NCI-H446 (cell line): ENCODE measurements at regions not wholly inside any gene's neighbourhood (a gene's known extent, or its start where the extent isn't known, plus 50 kb on each side); places are given as distances from the start of the nearest gene placed in this dataset.
"Not testable (repeated sequence)": the region's sequence is repeated elsewhere in the genome, so short reads cannot be mapped to it uniquely, and the experiment has no call there.

Experiments
- DNase-seq, 2 experiments: peaks; one replicate each; lab custom pipeline; 2025; lab: John Stamatoyannopoulos, UW

DNA sequence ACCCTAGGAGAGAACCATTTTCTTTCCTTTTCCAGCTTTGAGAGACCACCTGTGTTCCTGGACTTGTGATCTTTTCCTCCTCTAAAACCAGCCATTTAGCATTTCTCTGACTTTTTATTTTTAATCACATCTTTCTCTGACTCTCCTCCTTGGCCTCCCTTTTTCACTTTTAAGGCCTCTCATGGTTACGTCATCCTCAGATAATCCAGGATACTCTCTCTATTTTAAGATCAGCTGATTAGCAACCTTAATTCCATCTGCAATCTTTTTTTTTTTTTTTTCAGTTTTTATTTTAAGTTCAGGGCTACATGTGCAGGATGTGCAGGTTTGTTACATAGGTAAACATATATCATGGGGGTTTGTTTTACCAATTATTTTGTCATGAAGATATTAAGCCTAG is 54.0 kb downstream of the RFPL4B start:
- no peak for DNase-seq

DNA sequence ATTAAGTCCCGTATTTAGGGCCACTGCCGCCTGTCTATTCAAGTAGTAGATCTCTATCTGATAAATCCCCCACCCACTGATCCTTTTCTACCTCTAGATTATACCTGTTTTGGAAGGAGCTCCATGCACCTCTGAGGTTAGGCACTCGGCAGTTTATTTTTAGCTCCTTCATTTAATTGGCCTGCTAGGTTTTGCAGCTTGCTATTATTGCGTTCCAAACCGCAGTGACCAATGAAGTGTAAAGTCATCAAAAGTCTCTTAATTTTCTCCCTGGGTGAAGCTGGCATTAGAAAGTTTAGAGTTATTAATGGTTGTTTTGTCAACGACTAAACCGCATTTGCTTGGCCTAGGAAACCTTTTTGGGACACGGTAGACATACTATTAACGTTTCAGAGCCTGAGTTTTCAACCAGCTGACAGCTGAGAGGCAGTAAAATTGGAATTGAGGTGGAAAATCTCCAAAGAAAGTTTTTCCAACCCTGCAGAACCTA is 60.0 kb downstream of the RFPL4B start:
- DNase-seq: no peak

DNA sequence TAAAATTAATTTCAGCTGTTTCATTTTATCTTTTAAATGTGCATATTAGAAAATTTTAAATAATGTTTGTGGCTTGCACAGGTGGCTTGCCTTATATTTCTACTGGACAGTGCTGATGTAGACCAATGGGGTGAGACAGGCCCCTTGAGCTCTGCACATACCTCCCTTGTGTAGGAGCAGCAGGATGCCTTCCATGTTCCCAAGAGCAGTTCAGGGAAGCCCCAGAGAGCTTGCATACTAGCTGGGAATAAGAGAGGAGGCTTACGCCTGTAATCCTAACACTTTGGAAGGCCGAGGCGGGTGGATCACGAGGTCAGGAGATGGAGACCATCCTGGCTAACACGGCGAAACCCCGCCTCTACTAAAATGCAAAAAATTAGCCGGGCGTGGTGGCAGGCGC is 61.4 kb downstream of the RFPL4B start:
- no peak for DNase-seq

DNA sequence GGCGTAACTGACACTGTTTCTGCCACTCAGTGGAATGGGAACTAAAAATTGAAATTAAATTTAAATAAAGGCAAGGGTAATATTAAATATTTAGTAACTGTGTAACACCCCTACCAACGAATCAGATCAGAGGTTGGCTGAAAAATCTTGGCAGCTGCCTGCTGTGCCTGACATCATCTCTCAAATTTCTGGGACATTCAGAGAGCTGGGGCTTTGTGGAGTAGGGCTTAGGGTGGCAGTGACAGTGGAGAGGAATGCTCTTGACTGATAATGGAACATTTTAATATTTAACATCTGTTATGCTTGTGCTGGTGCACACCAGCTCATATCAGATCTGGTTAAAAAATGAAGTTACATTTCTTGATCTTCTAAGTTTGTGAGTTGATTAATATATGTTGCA is 62.2 kb downstream of the RFPL4B start:
- peak in 1 of 2 experiments; percentile 5 for DNase-seq

DNA sequence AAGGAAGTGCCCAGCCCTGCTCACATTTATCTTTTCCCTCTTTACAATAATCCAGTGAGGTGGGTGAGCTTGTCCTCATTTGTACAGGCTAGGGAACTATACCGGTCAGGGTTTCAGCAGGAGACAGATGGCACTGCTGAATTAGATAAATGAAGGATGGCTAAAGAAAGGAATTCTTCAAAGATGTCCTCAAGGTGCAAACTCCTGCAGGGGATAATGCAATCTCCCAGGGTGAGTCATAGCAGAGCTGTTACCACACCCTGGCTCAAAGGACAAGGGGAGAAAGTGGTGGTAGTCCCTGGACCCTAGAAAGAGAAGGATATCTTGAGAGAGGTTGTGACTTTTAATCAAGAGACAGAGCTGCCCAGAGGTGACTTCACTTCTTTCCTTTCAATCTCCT is 66.7 kb downstream of the RFPL4B start:
- no peak for DNase-seq

DNA sequence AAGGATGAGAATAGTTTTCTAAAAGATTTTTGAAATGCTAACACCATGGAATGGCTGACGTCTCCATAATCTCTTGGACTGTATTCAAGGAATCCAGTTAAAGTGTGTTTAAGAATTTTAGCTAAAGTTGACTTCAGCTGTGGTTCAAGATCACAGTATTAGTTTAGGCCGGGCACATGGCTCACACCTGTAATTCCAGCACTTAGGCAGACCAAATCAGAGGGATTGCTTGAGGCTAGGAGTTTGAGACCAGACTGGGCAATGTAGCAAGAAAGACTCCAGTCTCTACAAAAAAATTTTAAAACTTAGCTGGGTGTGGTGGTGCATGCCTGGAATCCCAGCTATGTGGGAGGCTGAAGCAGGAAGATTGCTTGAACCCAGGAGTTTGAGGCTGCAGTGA is 68.2 kb downstream of the RFPL4B start:
- no peak for DNase-seq

DNA sequence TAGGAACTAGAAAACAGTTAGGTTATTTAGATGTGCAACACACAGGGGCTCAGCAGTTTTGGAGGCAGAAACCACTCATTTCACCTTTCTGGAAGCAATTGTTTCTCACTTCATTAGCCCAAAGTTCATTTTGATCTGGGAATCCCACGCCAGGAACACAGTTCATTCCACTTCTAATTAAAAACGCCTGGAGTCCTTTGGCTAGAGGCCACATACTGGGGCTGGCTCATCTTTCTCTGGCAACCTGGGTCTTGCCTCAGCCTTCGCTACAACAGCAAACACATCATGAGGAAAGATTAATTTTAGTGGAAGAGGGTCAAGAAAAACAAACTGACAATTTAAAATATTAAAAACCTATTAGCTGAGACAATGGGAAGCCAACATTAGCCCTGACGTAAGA is 69.7 kb downstream of the RFPL4B start:
- DNase-seq: peak in 1 of 2 experiments; percentile 36

DNA sequence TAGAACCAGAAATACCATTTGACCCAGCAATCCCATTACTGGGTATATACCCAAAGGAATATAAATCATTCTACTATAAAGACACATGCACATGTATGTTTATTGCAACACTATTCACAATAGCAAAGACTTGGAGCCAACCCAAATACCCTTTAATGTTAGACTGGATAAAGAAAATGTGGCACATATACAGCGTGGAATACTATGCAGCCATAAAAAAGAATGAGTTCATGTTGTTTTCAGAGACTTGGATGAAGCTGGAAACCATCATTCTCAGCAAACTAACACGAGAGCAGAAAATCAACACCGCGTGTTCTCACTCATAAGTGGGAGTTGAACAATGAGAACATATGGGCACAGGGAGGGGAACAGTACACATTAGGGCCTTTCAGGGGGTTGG is 79.9 kb downstream of the RFPL4B start:
- not testable (repeated sequence) for DNase-seq

DNA sequence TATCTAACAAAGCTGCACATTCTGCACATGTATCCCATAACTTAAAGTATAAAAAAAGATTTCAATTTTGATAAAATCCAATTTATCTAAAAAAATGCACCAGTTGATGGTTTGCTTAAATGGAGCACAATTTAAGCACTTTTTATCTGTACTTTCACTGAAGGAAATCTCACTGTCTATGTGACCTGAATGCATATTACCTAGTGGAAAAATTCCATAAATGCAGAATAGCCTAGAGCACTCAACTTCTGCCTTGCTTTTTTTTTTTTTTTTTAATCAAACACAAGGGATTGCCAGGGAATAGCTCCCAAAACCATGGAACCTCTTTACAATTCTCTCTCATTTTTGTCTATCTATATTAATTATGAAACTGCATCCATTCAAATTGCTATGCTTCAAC is 80.4 kb downstream of the RFPL4B start:
- DNase-seq: no peak

DNA sequence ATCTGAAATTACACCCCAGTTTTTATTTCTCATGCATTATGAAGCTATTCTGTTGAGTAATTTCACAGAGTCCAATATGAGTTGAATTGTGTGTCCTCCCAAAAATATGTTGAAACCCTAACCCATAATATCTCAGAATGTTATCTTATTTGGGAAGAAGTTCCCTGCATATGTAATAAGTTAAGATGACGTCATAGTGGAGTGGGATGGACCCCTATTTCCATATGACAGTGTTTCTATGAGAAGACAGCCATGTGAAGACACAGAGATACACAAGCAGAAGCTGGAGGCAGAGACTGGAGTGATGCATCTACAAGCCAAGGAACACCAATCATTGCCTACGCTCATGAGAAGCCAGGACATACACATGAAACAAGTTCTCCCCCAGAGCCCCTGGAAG is 81.3 kb downstream of the RFPL4B start:
- DNase-seq: no peak

DNA sequence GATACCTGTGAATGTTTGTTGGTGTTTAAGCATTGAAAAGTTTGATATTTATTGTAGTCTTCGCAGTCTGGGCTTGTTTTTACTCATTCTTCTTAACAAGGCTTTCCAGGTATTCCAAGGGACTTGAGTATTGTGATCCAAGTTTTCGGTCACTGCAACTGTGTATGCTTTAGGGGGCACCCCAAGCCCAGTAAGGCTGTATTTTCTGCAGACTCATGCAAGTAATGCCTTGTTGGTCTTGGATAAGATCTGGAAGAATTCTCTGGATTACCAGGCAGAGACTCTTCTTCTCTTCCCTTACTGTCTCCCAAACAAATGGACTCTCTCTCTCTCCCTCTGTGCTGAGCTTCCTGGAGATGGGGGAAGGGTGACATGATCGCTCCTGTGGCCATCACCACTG is 82.1 kb downstream of the RFPL4B start:
- DNase-seq: peak in 1 of 2 experiments; percentile 11

DNA sequence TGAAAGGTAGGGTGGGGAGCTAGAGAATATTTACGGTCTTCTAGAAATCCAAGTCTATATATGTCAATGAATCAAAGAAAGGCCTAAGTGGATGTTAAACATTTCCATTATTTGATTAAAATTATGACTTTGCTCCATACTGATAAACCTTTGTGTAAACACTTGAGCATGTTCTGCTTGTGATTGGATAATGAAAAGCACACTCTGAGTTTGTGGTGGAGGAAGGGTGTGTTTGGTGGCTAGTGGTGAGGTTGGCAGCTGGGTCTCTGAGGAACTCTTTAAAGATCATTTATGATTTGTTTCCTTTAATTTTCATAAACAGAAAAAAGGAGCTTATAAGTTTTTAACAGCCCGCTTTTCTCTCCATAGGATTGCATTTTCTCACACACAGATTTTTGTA is 84.7 kb downstream of the RFPL4B start:
- DNase-seq: no peak

DNA sequence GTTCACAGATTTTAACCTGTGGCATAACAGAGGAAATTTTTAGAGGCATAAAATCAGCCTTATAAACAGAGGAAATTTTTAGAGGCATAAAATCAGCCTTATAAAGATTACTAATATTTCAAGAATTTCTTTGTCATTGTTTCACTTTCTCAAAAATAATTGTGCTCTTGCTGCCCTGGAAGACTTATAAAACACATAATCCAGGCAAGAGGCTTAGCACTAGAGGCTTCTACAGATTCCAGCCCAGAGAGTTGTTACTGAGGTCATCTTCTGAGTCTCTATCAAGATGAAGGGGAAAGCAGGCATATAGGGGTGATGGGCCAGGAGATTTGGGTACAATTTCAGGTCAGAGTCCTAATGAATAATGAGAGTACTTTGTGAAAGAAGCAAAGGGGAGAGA is 85.7 kb downstream of the RFPL4B start:
- DNase-seq: no peak

DNA sequence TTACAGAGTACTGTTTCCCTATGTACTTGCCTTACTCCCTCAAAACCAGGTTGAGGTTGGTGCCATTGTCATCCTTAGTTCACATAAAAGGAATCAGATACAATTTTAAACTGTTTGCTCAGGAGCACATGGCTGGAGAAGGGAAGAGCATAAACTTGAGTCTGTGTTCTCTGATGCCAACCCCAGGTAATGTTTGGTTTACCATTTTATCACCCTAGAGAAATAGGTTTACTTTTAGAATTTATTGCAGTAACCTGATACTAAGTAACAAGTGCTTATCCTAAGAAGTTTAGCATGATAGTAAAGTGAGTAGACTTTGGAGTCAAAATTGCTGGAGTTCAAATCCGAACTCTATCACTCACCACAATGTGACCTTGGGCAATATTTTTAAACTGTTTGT is 86.3 kb downstream of the RFPL4B start:
- no peak for DNase-seq

DNA sequence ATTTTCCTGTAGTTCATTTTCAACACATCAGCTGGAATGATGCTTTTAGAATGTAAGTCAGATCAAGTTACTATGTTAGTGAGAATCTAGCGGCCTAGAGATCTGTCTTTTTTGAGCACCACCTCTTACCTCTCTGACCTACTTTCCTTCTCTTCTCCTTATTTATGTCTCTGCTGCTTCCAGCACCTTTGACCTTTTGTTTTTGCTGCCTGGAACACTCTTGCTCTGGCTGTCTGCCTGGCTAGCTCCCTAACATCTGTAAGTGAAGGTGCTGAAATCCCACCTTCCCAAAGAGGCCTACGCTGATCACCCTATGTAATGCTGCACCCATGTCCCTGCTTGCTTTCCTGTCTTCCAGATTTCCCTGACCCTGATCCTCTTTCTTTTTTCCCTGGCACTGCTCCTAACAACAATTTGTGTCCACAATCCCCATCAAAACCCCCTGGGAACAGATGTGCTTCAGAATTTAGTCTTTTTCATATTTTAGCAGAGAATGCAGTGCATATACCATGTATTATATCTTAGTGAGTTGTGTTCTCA is 87.8 kb downstream of the RFPL4B start:
- DNase-seq: no peak

DNA sequence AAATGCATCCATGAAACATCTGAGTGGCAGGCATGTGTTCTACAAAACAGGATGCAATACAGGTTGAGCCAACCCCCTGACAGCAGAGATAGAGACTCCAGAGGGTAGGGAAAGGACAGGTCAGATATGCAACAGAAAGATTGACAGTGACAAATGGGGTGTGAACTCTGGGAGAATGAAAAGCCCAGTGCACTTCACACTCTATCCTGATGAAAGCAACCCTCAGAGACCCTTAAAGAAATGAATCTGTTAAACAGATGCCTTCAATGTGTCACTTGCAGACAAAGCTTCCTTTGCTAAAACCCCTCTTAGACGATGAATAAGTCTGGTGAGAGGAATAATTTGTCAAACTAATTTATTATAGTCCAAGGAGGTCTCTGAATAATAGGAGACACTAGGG is 89.9 kb downstream of the RFPL4B start:
- no peak for DNase-seq

DNA sequence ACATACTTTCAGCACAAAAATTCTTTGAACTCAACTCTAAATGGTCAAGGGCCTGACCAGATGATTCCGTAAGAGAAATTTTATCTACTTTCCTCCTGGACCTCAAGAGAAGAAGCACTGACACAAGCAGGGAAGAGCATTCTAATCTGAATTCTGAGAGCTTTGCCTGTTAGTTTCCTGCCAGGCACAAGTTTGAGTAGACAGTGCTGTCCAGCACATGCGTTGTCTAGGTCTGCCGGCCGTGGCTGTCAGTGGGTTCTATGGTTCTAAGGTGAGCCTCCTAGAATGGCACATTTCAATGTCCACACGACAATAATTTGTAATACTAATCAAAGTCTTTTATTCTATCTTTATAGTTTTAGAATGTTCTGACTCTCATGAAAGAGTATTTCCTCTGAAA is 91.9 kb downstream of the RFPL4B start:
- DNase-seq: no peak

DNA sequence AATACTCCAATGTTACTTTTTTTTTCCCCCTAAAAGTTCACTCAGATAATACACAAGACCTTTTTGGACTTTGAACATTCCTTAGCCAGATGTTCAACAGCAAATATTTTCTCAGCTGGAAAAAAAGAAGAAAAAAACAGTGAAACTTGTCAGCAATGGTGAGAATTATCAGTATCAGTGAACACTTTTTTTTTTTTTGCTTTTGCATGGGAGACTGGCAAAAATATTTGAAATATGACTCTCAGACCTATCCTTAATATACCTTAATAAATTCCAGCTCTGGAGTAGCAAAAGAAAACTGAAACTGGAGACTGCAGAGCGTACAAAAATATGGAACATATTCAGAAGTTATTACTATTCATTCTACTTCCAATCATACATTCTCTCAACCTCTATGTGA is 92.3 kb downstream of the RFPL4B start:
- no peak for DNase-seq

DNA sequence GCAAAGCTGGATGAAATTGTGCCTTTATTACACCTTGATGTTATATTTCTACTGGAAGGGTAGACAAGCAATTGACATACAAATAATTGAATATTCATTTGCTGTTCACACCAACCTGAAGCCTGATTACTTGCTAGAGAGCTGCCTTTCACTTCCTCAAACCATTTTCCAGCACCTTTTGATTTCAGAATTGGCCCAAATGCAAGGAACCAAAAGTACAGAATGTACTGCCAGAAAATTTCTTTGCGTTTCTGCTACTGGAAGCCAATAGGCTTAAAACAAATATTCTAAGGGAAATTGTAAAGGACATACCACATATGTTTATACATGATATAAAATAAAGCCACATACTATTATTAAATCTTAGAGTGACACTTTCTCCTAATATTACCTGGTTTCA is 94.5 kb downstream of the RFPL4B start:
- DNase-seq: no peak

DNA sequence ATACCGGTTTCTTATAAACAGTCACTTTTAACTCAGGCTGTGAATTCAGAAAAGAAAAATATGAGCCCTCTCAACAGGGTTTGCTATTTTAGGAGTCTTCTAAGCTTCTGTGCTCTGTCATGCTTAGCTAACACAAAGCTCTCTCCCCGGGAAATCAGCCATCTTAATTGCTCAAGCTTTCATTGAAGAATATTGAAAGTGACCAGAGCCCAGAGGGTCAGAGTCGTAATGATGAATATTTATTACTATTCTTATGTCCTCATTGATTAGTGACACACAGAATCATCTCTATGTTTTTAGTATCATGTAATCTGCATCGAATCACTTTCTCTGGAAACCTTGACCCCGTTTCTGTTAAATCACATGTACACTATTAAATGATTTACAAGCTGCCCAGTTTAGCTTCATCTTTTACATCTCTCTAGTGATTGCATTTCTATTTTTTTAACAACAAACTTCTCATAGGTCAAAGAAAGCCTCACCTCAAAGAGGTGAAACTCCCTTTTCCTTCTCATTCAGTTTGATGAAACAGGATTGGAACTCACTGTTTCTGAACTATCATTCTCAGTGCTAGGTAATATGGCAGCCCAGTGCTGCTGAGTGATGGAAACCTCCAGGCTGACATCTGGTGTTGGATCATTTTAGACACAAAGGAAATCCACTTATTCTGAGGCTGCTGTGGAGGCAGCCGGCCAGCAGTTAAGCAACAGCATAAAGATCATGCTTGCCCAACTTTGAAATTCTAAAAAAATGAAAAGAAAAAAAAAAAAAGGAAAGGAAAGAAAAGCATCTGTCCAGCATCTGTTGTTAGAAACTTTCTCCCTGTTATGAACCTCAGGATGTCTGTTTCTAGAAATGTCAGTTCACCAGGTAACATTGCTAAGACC is 96.3 kb downstream of the RFPL4B start:
- peak in 1 of 2 experiments; percentile 3 for DNase-seq

DNA sequence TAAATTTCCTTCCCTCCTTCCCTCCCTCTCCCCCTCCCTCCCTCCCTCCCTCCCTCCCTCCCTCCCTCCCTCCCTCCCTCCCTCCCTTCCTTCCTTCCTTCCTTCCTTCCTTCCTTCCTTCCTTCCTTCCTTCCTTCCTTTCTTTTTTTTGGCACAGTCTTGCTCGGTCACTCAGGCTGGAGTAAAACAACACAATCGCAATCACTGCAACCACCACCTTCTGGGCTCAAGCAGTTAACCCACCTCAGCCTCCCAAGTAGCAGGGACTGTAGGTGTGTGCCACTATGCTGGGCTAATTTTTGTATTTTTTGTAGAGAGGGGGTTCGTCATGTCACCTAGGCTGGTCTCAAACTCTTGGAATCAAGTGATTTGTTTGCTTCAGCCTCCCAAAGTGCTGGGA is 101.7 kb downstream of the RFPL4B start:
- DNase-seq: not testable (repeated sequence)

DNA sequence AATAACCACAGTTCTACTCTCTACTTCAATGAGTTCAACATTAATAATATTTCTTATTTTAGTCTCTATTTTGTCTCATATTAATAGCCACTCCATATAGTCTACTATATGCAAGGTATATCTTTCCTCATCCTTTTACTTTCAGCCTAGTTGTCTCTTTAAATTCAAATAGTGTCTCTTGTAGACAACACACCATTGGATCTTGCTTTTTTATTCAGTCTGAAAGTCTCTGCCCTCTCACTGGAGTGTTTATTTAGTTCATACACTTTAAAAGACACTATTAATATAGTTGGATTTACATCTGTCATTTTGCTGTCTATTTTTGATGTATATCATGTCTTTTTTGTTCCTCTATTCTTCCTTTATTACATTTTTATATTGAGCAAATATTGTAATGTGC is 103.5 kb downstream of the RFPL4B start:
- no peak for DNase-seq

DNA sequence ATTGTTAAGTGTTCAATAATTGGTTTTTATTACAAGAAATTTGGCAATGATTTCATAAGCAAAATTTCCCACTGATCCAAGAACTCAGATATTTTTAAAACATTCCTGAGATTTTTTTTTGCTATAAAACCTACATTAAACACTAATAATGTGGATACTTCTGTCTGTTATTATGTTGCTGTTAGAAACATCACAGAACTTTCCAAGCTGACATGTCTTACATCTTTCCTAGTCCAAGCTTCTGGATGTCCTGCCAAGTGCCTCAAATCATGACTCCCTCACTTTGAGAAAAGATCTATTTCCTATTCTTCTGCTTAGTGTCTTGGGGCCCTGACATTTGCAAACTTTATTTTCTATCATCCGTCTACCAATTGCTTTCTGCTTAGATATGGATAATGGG is 110.8 kb downstream of the RFPL4B start:
- no peak for DNase-seq
